ENCODE measurements at regions not wholly inside any gene's neighbourhood (a gene's known extent, or its start where the extent isn't known, plus 50 kb on each side); places are given as distances from the start of the nearest gene placed in this dataset.
"Not testable (repeated sequence)": the region's sequence is repeated elsewhere in the genome, so short reads cannot be mapped to it uniquely, and the experiment has no call there.

- DNase-seq, result no peak
These were observed 397.8 kb upstream of the NRP1 start for GRCh38 chr10:33732161-33732680.

- no peak for DNase-seq
These were observed 396.9 kb upstream of the NRP1 start for GRCh38 chr10:33731322-33731721.

- no peak for DNase-seq
These were observed 391.0 kb upstream of the NRP1 start for GRCh38 chr10:33725430-33725829.

- no peak for DNase-seq
These were observed 388.7 kb upstream of the NRP1 start for GRCh38 chr10:33723181-33723580.

- DNase-seq, result no peak
These were observed 387.6 kb upstream of the NRP1 start for GRCh38 chr10:33722067-33722466.

GRCh38 chr10:33721509-33721908 is 387.0 kb upstream of the NRP1 start:
- DNase-seq, result no peak

GRCh38 chr10:33720161-33720560 is 385.7 kb upstream of the NRP1 start:
- no peak for DNase-seq

GRCh38 chr10:33719005-33719703 is 384.7 kb upstream of the NRP1 start:
- DNase-seq, result no peak

- DNase-seq, result no peak
These were observed 382.2 kb upstream of the NRP1 start for GRCh38 chr10:33716501-33717267.

- no peak for DNase-seq
These were observed 381.0 kb upstream of the NRP1 start for GRCh38 chr10:33715303-33715975.

GRCh38 chr10:33712825-33713224 is 378.4 kb upstream of the NRP1 start:
- DNase-seq, result no peak

- no peak for DNase-seq
These were observed 375.5 kb upstream of the NRP1 start for GRCh38 chr10:33710006-33710405.

- no peak for DNase-seq
These were observed 374.7 kb upstream of the NRP1 start for GRCh38 chr10:33709008-33709753.

- DNase-seq, result no peak
These were observed 374.1 kb upstream of the NRP1 start for GRCh38 chr10:33708561-33708960.

- no peak for DNase-seq
These were observed 372.3 kb upstream of the NRP1 start for GRCh38 chr10:33706746-33707145.

GRCh38 chr10:33706191-33706590 is 371.7 kb upstream of the NRP1 start:
- no peak for DNase-seq

GRCh38 chr10:33704214-33704830 is 369.9 kb upstream of the NRP1 start:
- DNase-seq, result no peak

- no peak for DNase-seq
These were observed 369.2 kb upstream of the NRP1 start for GRCh38 chr10:33703501-33704213.

- DNase-seq, result no peak
These were observed 363.6 kb upstream of the NRP1 start for GRCh38 chr10:33698033-33698432.

- DNase-seq, result no peak
These were observed 362.5 kb upstream of the NRP1 start for GRCh38 chr10:33697016-33697415.

GRCh38 chr10:33695536-33695935 is 361.1 kb upstream of the NRP1 start:
- DNase-seq, result no peak

- not testable (repeated sequence) for DNase-seq
These were observed 356.1 kb upstream of the NRP1 start for GRCh38 chr10:33690536-33690935.

All from activated CD4-positive, alpha-beta T cell treated with anti-CD3 and anti-CD28 coated beads, Interleukin-2, amount 50 U/mL, for 16 hours (primary cell).